H1 (cell line): ENCODE measurements at regions not wholly inside any gene's neighbourhood (a gene's known extent, or its start where the extent isn't known, plus 50 kb on each side); places are given as distances from the start of the nearest gene placed in this dataset.

Experiments used
- NANOG ChIP-seq: IDR thresholded peaks from 2 replicates; pipeline ENCODE4 v1.6.1; 2011; ENCODE audit warnings: low read length, low read depth, mild to moderate bottlenecking, inconsistent platforms; ENCODE audit not compliant: insufficient read depth, poor library complexity, severe bottlenecking

DNA sequence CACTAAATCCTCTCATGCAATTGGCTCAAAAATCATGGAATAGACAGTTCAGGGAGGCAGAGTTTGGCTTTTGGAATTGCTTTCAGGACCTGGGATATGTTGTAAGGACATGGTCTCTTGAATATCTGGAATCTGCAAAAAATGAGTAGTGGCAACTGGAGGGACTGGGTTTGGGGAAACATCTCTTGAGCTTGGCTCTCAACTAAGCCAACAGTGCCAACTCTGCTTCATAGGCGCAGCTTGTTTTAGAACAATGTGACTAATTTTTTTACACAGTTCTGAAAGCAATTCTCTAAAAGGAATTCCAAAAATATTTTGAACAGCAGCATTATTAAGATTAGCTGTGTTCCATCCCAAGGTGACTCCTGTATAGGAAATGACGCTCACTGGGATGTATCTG, 121.5 kb upstream of the DPP6 start (continued):
- no peak for TF ChIP-seq NANOG
